ENCODE measurements at regions not wholly inside any gene's neighbourhood (a gene's known extent, or its start where the extent isn't known, plus 50 kb on each side); places are given as distances from the start of the nearest gene placed in this dataset.

GRCh38 chr3:177599326-177599725 is 402.0 kb upstream of the TBL1XR1 start:
- DNase-seq (ENCODE audit: low read depth in 2 of 2): no peak

- no peak for DNase-seq (ENCODE audit: low read depth in 2 of 2)
These were observed 402.6 kb upstream of the TBL1XR1 start for GRCh38 chr3:177599837-177600236.

GRCh38 chr3:177600411-177600810 is 403.1 kb upstream of the TBL1XR1 start:
- DNase-seq (ENCODE audit: low read depth in 2 of 2): no peak

- DNase-seq (ENCODE audit: low read depth in 2 of 2): no peak
These were observed 403.9 kb upstream of the TBL1XR1 start for GRCh38 chr3:177601152-177601551.

GRCh38 chr3:177602601-177603147 is 405.4 kb upstream of the TBL1XR1 start:
- DNase-seq (ENCODE audit: low read depth in 2 of 2): no peak

GRCh38 chr3:177603148-177603603 is 405.9 kb upstream of the TBL1XR1 start:
- no peak for DNase-seq (ENCODE audit: low read depth in 2 of 2)

GRCh38 chr3:177604181-177604580 is 406.9 kb upstream of the TBL1XR1 start:
- DNase-seq (ENCODE audit: low read depth in 2 of 2): no peak

- no peak for DNase-seq (ENCODE audit: low read depth in 2 of 2)
These were observed 409.6 kb upstream of the TBL1XR1 start for GRCh38 chr3:177606891-177607290.

- DNase-seq (ENCODE audit: low read depth in 2 of 2): no peak
These were observed 410.3 kb upstream of the TBL1XR1 start for GRCh38 chr3:177607589-177607988.

- no peak for DNase-seq (ENCODE audit: low read depth in 2 of 2)
These were observed 411.2 kb upstream of the TBL1XR1 start for GRCh38 chr3:177608443-177608842.

GRCh38 chr3:177609613-177610012 is 412.3 kb upstream of the TBL1XR1 start:
- no peak for DNase-seq (ENCODE audit: low read depth in 2 of 2)

GRCh38 chr3:177610262-177610661 is 413.0 kb upstream of the TBL1XR1 start:
- no peak for DNase-seq (ENCODE audit: low read depth in 2 of 2)

GRCh38 chr3:177610686-177611633 is 413.7 kb upstream of the TBL1XR1 start:
- DNase-seq (ENCODE audit: low read depth in 2 of 2): no peak

- no peak for DNase-seq (ENCODE audit: low read depth in 2 of 2)
These were observed 414.6 kb upstream of the TBL1XR1 start for GRCh38 chr3:177611752-177612334.

- DNase-seq (ENCODE audit: low read depth in 2 of 2): no peak
These were observed 416.6 kb upstream of the TBL1XR1 start for GRCh38 chr3:177613901-177614300.

GRCh38 chr3:177615015-177615414 is 417.7 kb upstream of the TBL1XR1 start:
- peak; percentile 93 to 95 for DNase-seq (ENCODE audit: low read depth in 2 of 2)

- DNase-seq (ENCODE audit: low read depth in 2 of 2): peak; percentile 69 to 75
These were observed 421.8 kb upstream of the TBL1XR1 start for GRCh38 chr3:177618873-177619733.

GRCh38 chr3:177620073-177620472 is 422.8 kb upstream of the TBL1XR1 start:
- DNase-seq (ENCODE audit: low read depth in 2 of 2): no peak

GRCh38 chr3:177622520-177622919 is 425.2 kb upstream of the TBL1XR1 start:
- DNase-seq (ENCODE audit: low read depth in 2 of 2): no peak

GRCh38 chr3:177622982-177623617 is 425.8 kb upstream of the TBL1XR1 start:
- DNase-seq (ENCODE audit: low read depth in 2 of 2): no peak

All from fibroblast of skin of left biceps (primary cell).